Neural cell (in vitro differentiated cells): ENCODE measurements at regions not wholly inside any gene's neighbourhood (a gene's known extent, or its start where the extent isn't known, plus 50 kb on each side); places are given as distances from the start of the nearest gene placed in this dataset.

Source experiments
- H2AFZ ChIP-seq: fragments of 200-600, 300-800 bp; sonication (generic), shearing (Covaris generic); 2 replicates; pipeline ENCODE4 v1.6.0; 2014; ENCODE audit warnings: low read depth, mild to moderate bottlenecking, antibody characterized with exemption, low read length, moderate library complexity
- H3F3A ChIP-seq: fragments of 200-600 bp; shearing (Covaris generic); 2 replicates; pipeline ENCODE4 v1.6.1; 2016; ENCODE audit warnings: mild to moderate bottlenecking, moderate library complexity, mixed read lengths, antibody characterized with exemption, low read length; ENCODE audit not compliant: insufficient read depth, poor library complexity, severe bottlenecking
- H3K27ac ChIP-seq: fragments of 200-600, 300-800 bp; sonication (generic), shearing (Covaris generic); 2 replicates; pipeline ENCODE4 v1.5.1; 2014; ENCODE audit warnings: mild to moderate bottlenecking, low read length, moderate library complexity
- H3K27me3 ChIP-seq: fragments of 300-800, 200-600 bp; sonication (generic), shearing (Covaris generic); 2 replicates; pipeline ENCODE4 v1.6.0; 2014; ENCODE audit warnings: mild to moderate bottlenecking, low read depth, low read length, moderate library complexity; ENCODE audit not compliant: insufficient read depth
- H3K36me3 ChIP-seq: fragments of 300-800, 200-600 bp; sonication (generic), shearing (Covaris generic); 2 replicates; pipeline ENCODE4 v1.5.1; 2014; ENCODE audit warnings: mild to moderate bottlenecking, antibody characterized with exemption, low read length, moderate library complexity; ENCODE audit not compliant: insufficient read depth
- H3K4me2 ChIP-seq: fragments of 300-800, 200-600 bp; sonication (generic), shearing (Covaris generic); 2 replicates; pipeline ENCODE4 v1.6.0; 2014; ENCODE audit warnings: mild to moderate bottlenecking, low read length
- H3K4me3 ChIP-seq: fragments of 300-800, 200-600 bp; sonication (generic), shearing (Covaris generic); 2 replicates; pipeline ENCODE4 v1.5.1; 2014; ENCODE audit warnings: mild to moderate bottlenecking, low read length, moderate library complexity
- H3K79me2 ChIP-seq: fragments of 200-600 bp; shearing (Covaris generic); replicated peaks from 2 replicates; pipeline ENCODE4 v1.6.0; 2014; ENCODE audit warnings: mild to moderate bottlenecking, low read length, moderate library complexity; ENCODE audit not compliant: insufficient read depth
- H3K9ac ChIP-seq: fragments of 300-800, 200-600 bp; sonication (generic), shearing (Covaris generic); 2 replicates; pipeline ENCODE4 v1.6.1; 2016; ENCODE audit warnings: mild to moderate bottlenecking, low read length, mixed read lengths
- H3K9me2 ChIP-seq: fragments of 200-600 bp; shearing (Covaris generic); 2 replicates; pipeline ENCODE4 v1.6.1; 2016; ENCODE audit warnings: mild to moderate bottlenecking, low read length, mixed read lengths; ENCODE audit not compliant: insufficient read depth
- H3K9me3 ChIP-seq: fragments of 200-600, 300-800 bp; sonication (generic), shearing (Covaris generic); 2 replicates; pipeline ENCODE4 v1.6.1; 2016; ENCODE audit warnings: mild to moderate bottlenecking, mixed run types, low read length, moderate library complexity, mixed read lengths
- H4K20me1 ChIP-seq: fragments of 200-600 bp; shearing (Covaris generic); 2 replicates; pipeline ENCODE4 v1.6.1; 2016; ENCODE audit warnings: mild to moderate bottlenecking, mixed run types; ENCODE audit not compliant: insufficient read depth
- EP300 ChIP-seq: fragments of 450-650 bp; conservative IDR thresholded peaks from 2 replicates; pipeline ENCODE4 v1.6.1; 2014; ENCODE audit warnings: antibody characterized with exemption, mild to moderate bottlenecking, moderate library complexity; ENCODE audit not compliant: poor library complexity, severe bottlenecking
- EZH2 ChIP-seq: fragments of 200-600, 300-800 bp; shearing (Covaris generic), sonication (generic); IDR thresholded peaks from 2 replicates; pipeline ENCODE4 v1.6.1; 2014; ENCODE audit warnings: antibody characterized with exemption, low read length, borderline replicate concordance, mild to moderate bottlenecking; ENCODE audit not compliant: insufficient read depth, poor library complexity, severe bottlenecking
- MXI1 ChIP-seq: fragments of 450-650 bp; conservative IDR thresholded peaks from 2 replicates; pipeline ENCODE4 v1.6.1; 2014; ENCODE audit warnings: antibody characterized with exemption, mild to moderate bottlenecking; ENCODE audit not compliant: poor library complexity, severe bottlenecking
- POLR2AphosphoS5 ChIP-seq: IDR thresholded peaks from 2 replicates; pipeline ENCODE4 v1.6.1; 2012
- RAD21 ChIP-seq: fragments of 450-650 bp; conservative IDR thresholded peaks from 2 replicates; pipeline ENCODE4 v1.6.1; 2014; ENCODE audit warnings: antibody characterized with exemption, mild to moderate bottlenecking, moderate library complexity
- SMC3 ChIP-seq: fragments of 450-650 bp; conservative IDR thresholded peaks from 2 replicates; pipeline ENCODE4 v1.6.1; 2014; ENCODE audit warnings: antibody characterized with exemption, mild to moderate bottlenecking, moderate library complexity; ENCODE audit not compliant: poor library complexity
- TAF1 ChIP-seq: IDR thresholded peaks from 2 replicates; pipeline ENCODE4 v1.6.1; 2012; ENCODE audit warnings: low read depth
- TF ChIP-seq, protein P1 (sequence below): fragments of 450-650 bp; IDR thresholded peaks from 2 replicates; pipeline ENCODE4 v1.5.1; 2014; ENCODE audit warnings: antibody characterized with exemption, mild to moderate bottlenecking, moderate library complexity; ENCODE audit not compliant: poor library complexity, severe bottlenecking
- TF ChIP-seq, protein P2 (sequence below): IDR thresholded peaks from 2 replicates; pipeline ENCODE4 v1.6.1; 2012; ENCODE audit warnings: borderline replicate concordance

GRCh38 chr1:19582318-19582717 lies 61.8 kb upstream of the NBL1 start:
- H2AFZ ChIP-seq, result no peak overlapping the region
- no peak overlapping the region for H3K9ac ChIP-seq
- H3K4me2 ChIP-seq, result no peak overlapping the region
- H3K9me3 ChIP-seq, result no peaks in the 10 kb centered on the region
- no peaks in the 10 kb centered on the region for H3K27me3 ChIP-seq
- H3K4me3 ChIP-seq, result no peak overlapping the region
- no peaks in the 10 kb centered on the region for H3F3A ChIP-seq
- no peaks in the 10 kb centered on the region for H4K20me1 ChIP-seq
- no peaks in the 10 kb centered on the region for H3K9me2 ChIP-seq
- TF ChIP-seq EP300, result no peak
- TF ChIP-seq MXI1, result no peak
- TF ChIP-seq, protein P1, sequence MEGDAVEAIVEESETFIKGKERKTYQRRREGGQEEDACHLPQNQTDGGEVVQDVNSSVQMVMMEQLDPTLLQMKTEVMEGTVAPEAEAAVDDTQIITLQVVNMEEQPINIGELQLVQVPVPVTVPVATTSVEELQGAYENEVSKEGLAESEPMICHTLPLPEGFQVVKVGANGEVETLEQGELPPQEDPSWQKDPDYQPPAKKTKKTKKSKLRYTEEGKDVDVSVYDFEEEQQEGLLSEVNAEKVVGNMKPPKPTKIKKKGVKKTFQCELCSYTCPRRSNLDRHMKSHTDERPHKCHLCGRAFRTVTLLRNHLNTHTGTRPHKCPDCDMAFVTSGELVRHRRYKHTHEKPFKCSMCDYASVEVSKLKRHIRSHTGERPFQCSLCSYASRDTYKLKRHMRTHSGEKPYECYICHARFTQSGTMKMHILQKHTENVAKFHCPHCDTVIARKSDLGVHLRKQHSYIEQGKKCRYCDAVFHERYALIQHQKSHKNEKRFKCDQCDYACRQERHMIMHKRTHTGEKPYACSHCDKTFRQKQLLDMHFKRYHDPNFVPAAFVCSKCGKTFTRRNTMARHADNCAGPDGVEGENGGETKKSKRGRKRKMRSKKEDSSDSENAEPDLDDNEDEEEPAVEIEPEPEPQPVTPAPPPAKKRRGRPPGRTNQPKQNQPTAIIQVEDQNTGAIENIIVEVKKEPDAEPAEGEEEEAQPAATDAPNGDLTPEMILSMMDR, result peak; percentile 52
- no peak for TF ChIP-seq TAF1
- no peak for TF ChIP-seq EZH2
- peak; percentile 38 for TF ChIP-seq SMC3
- peak; percentile 43 for TF ChIP-seq RAD21
- no peak for TF ChIP-seq POLR2AphosphoS5
- H3K27ac ChIP-seq, result no peak overlapping the region
- H3K36me3 ChIP-seq, result no peaks in the 10 kb centered on the region
- H3K79me2 ChIP-seq, result no peaks in the 10 kb centered on the region

GRCh38 chr1:19581381-19581780 lies 62.7 kb upstream of the NBL1 start:
- Histone ChIP-seq H3F3A (no peaks in the 10 kb centered on the region), H3K4me3 (no peak overlapping the region), H4K20me1 (no peaks in the 10 kb centered on the region), H3K9me2 (no peaks in the 10 kb centered on the region), H2AFZ (no peak overlapping the region), H3K79me2 (no peaks in the 10 kb centered on the region), H3K27me3 (no peaks in the 10 kb centered on the region), H3K4me2 (no peak overlapping the region), H3K27ac (no peak overlapping the region), H3K36me3 (no peaks in the 10 kb centered on the region), H3K9ac (no peak overlapping the region), H3K9me3 (no peaks in the 10 kb centered on the region)
- TF ChIP-seq EP300, result no peak

DNA sequence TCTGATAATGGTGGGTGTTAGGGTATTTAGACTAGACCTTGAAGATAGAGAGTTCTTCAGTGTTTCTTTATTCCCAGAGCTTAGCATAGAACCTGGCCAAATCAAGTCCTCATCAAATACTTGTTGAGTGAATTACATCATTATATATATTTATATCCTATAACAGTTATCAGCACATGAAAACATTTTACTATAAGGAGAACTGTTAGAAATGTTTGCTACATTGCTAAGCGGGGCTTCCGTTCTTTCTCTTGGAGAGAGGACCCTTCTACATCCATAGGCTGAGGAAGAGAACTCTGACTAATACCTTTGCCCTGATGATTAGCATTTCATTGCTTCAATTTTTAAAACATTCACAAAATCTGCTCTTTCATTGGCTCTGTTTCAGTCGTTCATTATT lies 66.5 kb upstream of the NBL1 start:
- H3K9me2 ChIP-seq, result no peaks in the 10 kb centered on the region
- H3K4me3 ChIP-seq, result no peak overlapping the region
- no peak overlapping the region for H3K9ac ChIP-seq
- H3K27ac ChIP-seq, result no peak overlapping the region
- H3K9me3 ChIP-seq, result no peaks in the 10 kb centered on the region
- TF ChIP-seq EP300, result no peak
- no peaks in the 10 kb centered on the region for H3F3A ChIP-seq
- H2AFZ ChIP-seq, result no peak overlapping the region
- no peak overlapping the region for H3K4me2 ChIP-seq
- no peaks in the 10 kb centered on the region for H4K20me1 ChIP-seq
- no peaks in the 10 kb centered on the region for H3K27me3 ChIP-seq
- no peaks in the 10 kb centered on the region for H3K79me2 ChIP-seq
- H3K36me3 ChIP-seq, result no peaks in the 10 kb centered on the region

DNA sequence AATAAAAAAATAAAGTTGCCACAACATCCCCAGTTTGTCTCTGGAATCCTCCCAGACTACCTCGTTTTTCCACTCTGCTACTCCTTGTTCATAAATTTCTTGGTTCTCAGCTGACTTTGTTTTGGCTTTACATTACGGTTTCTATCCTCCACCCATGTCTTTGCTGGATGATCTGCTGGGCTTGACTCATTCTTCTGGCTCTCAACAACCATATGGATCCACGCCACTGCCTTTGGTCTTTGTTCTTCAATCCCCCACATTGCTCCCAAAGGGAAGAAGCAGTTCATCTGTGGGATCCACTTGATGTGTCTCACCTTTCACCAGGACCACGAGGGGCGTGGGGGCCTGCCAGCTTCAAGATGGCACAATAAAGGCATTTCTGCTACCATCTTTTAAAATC lies 67.1 kb upstream of the NBL1 start:
- H3K36me3 ChIP-seq, result no peaks in the 10 kb centered on the region
- H3K9me2 ChIP-seq, result no peaks in the 10 kb centered on the region
- no peak overlapping the region for H3K4me3 ChIP-seq
- no peak overlapping the region for H3K9ac ChIP-seq
- no peaks in the 10 kb centered on the region for H3K79me2 ChIP-seq
- no peaks in the 10 kb centered on the region for H3K27me3 ChIP-seq
- H3K4me2 ChIP-seq, result no peak overlapping the region
- H3F3A ChIP-seq, result no peaks in the 10 kb centered on the region
- H2AFZ ChIP-seq, result no peak overlapping the region
- no peaks in the 10 kb centered on the region for H3K9me3 ChIP-seq
- TF ChIP-seq, protein P2, sequence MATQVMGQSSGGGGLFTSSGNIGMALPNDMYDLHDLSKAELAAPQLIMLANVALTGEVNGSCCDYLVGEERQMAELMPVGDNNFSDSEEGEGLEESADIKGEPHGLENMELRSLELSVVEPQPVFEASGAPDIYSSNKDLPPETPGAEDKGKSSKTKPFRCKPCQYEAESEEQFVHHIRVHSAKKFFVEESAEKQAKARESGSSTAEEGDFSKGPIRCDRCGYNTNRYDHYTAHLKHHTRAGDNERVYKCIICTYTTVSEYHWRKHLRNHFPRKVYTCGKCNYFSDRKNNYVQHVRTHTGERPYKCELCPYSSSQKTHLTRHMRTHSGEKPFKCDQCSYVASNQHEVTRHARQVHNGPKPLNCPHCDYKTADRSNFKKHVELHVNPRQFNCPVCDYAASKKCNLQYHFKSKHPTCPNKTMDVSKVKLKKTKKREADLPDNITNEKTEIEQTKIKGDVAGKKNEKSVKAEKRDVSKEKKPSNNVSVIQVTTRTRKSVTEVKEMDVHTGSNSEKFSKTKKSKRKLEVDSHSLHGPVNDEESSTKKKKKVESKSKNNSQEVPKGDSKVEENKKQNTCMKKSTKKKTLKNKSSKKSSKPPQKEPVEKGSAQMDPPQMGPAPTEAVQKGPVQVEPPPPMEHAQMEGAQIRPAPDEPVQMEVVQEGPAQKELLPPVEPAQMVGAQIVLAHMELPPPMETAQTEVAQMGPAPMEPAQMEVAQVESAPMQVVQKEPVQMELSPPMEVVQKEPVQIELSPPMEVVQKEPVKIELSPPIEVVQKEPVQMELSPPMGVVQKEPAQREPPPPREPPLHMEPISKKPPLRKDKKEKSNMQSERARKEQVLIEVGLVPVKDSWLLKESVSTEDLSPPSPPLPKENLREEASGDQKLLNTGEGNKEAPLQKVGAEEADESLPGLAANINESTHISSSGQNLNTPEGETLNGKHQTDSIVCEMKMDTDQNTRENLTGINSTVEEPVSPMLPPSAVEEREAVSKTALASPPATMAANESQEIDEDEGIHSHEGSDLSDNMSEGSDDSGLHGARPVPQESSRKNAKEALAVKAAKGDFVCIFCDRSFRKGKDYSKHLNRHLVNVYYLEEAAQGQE, result no peak
- TF ChIP-seq POLR2AphosphoS5, result no peak
- TF ChIP-seq SMC3, result no peak
- TF ChIP-seq EZH2, result no peak
- no peak for TF ChIP-seq TAF1
- no peak for TF ChIP-seq MXI1
- no peak for TF ChIP-seq EP300
- TF ChIP-seq RAD21, result no peak
- TF ChIP-seq, protein P1, result no peak
- no peaks in the 10 kb centered on the region for H4K20me1 ChIP-seq
- H3K27ac ChIP-seq, result no peak overlapping the region
